HG03432 (cell line): ENCODE measurements at regions not wholly inside any gene's neighbourhood (a gene's known extent, or its start where the extent isn't known, plus 50 kb on each side); places are given as distances from the start of the nearest gene placed in this dataset.
"Not testable (repeated sequence)": the region's sequence is repeated elsewhere in the genome, so short reads cannot be mapped to it uniquely, and the experiment has no call there.

Experiments used
- ATAC-seq: cut with Tn5 transposase; IDR thresholded peaks from one replicate; pipeline ENCODE4 v1.9.1; 2021; ENCODE audit warnings: mild to moderate bottlenecking, moderate library complexity; ENCODE audit not compliant: unreplicated experiment

GRCh38 chr16:31975826-31976419 is 102.3 kb downstream of the ZNF267 start:
- ATAC-seq = not testable (repeated sequence)

GRCh38 chr16:31978463-31978862 is 104.9 kb downstream of the ZNF267 start:
- not testable (repeated sequence) for ATAC-seq

- not testable (repeated sequence) for ATAC-seq
Measured at GRCh38 chr16:31981739-31982138, 108.1 kb downstream of the ZNF267 start.

- not testable (repeated sequence) for ATAC-seq
Measured at GRCh38 chr16:31982986-31983385, 109.4 kb downstream of the ZNF267 start.

- not testable (repeated sequence) for ATAC-seq
Measured at GRCh38 chr16:31983666-31984065, 110.1 kb downstream of the ZNF267 start.

GRCh38 chr16:31986895-31987294 is 113.3 kb downstream of the ZNF267 start:
- ATAC-seq = not testable (repeated sequence)

GRCh38 chr16:31988595-31989581 is 115.3 kb downstream of the ZNF267 start:
- peak; percentile 68 for ATAC-seq

GRCh38 chr16:31990261-31990660 is 116.7 kb downstream of the ZNF267 start:
- ATAC-seq = not testable (repeated sequence)

GRCh38 chr16:31990980-31991379 is 117.4 kb downstream of the ZNF267 start:
- ATAC-seq = not testable (repeated sequence)

- not testable (repeated sequence) for ATAC-seq
Measured at GRCh38 chr16:31996325-31996724, 122.7 kb downstream of the ZNF267 start.

- not testable (repeated sequence) for ATAC-seq
Measured at GRCh38 chr16:32002496-32002895, 128.9 kb downstream of the ZNF267 start.

- not testable (repeated sequence) for ATAC-seq
Measured at GRCh38 chr16:32003819-32004218, 130.2 kb downstream of the ZNF267 start.

- not testable (repeated sequence) for ATAC-seq
Measured at GRCh38 chr16:32038783-32039496, 165.3 kb downstream of the ZNF267 start.

GRCh38 chr16:32039919-32040318 is 166.3 kb downstream of the ZNF267 start:
- not testable (repeated sequence) for ATAC-seq

- ATAC-seq = not testable (repeated sequence)
Measured at GRCh38 chr16:32066016-32066651, 187.0 kb upstream of the TP53TG3D start.

GRCh38 chr16:32071586-32071985 is 181.5 kb upstream of the TP53TG3D start:
- not testable (repeated sequence) for ATAC-seq

GRCh38 chr16:32083891-32084290 is 169.2 kb upstream of the TP53TG3D start:
- not testable (repeated sequence) for ATAC-seq

- not testable (repeated sequence) for ATAC-seq
Measured at GRCh38 chr16:32084656-32085401, 168.3 kb upstream of the TP53TG3D start.

- not testable (repeated sequence) for ATAC-seq
Measured at GRCh38 chr16:32085438-32086141, 167.5 kb upstream of the TP53TG3D start.
